ENCODE measurements at regions not wholly inside any gene's neighbourhood (a gene's known extent, or its start where the extent isn't known, plus 50 kb on each side); places are given as distances from the start of the nearest gene placed in this dataset.
"Not testable (repeated sequence)": the region's sequence is repeated elsewhere in the genome, so short reads cannot be mapped to it uniquely, and the experiment has no call there.

GRCh38 chr11:22920939-22921565 lies 60.8 kb upstream of the CCDC179 start:
- no peak for DNase-seq (ENCODE audit: low spot score)

DNA sequence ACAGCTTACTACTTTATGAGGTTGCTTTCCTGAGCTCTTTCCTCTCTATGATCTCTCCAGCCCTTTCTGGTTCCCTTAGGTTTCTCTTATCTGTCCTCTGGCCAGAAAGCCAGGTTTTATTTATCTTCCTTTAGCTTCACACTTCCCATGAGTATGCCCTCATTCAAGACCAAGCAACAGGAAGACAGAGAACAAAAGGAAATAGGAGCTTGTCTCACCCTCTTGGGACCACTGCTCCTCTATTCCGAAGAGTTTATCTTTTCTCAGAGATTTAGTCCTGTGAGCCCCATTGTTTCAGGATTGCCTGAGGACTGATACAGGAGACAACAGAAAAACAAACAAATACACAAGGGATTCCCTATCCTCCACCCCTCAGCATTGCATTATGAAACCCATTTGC lies 62.4 kb upstream of the CCDC179 start:
- no peak for DNase-seq (ENCODE audit: low spot score)

DNA sequence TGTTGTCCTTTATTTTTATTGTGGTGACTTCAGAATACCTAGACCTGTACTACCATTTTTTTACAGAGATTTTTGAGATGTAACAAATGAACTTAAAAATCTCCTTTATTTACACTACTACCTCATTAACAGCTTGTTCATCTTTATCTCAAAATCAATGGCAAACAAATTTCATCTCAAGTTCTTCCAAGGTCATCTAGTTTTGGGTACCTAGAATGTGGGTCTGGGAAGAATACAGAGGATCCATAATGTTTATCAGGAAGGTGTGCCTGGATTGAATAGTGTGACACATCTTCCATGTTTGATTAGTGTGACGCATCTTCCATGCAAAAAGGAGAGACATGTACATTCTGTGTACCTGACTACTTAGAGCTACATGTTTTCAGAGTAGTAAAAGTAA lies 63.3 kb upstream of the CCDC179 start:
- no peak for DNase-seq (ENCODE audit: low spot score)

DNA sequence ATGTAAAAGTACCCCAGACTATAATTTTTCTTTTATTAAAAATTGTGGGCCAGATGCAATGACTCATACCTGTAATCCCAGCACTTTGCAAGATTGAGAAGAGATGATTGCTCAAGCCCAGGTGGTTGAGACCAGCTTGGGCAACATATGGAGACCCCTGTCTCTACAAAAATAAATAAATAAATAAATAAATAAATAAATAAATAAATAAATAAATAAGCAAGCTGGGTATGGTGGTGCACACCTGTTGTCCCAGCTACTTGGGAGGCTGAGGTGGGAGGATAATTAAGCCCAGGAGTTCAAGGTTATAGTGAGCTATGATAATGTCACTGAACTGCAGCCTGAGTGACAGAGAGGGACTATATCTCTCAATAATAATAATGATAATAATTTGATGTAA lies 66.1 kb upstream of the CCDC179 start:
- no peak for DNase-seq (ENCODE audit: low spot score)

DNA sequence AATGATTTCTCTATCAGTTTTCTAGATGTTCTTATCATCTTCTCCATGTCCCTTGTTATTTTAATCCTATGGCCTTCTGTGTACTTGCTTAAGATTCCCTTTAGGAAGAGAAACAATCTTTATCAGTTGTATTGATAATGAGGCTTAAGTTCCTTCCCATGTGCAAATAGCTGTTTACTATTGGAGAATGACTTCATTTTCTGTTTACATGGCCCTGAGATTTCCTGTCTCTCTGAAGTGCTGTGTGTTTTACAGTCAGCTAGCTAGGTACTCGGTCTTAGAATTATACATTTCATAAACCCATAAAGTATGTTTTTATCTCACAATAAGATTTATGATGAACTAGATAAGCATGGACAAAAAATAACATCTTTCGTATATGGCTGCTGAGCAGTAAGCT lies 67.5 kb upstream of the CCDC179 start:
- no peak for DNase-seq (ENCODE audit: low spot score)

- DNase-seq (ENCODE audit: low spot score), result no peak
Observed at GRCh38 chr11:22928207-22928917, 68.1 kb upstream of the CCDC179 start.

DNA sequence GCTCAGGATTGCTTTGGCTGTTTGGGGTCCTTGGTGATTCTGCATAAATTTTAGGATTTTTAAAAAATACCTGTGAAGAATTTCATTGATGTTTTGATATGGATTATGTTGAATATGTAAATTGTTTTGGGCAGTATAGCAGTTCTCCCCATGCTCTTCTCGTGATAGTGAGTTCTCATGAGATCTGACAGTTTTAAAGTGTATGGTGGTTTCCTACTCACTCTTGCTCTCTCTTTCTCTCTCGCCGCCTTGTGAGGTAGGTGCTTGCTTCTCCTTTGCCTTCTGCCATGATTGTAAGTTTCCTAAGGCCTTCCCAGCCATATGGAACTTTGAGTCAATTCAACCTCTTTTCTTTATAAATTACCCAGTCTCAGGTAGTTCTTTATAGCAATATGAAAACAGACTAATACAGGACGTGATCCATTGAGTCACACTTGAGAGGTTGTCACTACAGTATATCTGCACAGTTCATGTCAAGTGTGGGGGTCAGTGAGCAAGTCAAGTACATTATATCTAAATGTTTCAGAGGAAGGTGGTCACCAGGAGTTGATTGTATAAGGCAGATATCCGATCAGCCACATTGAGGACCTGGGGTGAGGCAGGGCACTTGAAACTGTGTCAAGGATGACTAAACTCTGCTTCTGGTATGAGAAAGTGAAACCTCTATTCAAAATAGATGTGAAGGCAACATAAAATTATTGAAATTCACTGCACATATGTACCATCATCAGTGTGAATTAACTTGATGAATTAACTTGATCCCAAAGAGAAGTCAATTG lies 70.7 kb upstream of the CCDC179 start:
- DNase-seq (ENCODE audit: low spot score), result no peak

- DNase-seq (ENCODE audit: low spot score), result no peak
Observed at GRCh38 chr11:22938691-22939090, 78.4 kb upstream of the CCDC179 start.

DNA sequence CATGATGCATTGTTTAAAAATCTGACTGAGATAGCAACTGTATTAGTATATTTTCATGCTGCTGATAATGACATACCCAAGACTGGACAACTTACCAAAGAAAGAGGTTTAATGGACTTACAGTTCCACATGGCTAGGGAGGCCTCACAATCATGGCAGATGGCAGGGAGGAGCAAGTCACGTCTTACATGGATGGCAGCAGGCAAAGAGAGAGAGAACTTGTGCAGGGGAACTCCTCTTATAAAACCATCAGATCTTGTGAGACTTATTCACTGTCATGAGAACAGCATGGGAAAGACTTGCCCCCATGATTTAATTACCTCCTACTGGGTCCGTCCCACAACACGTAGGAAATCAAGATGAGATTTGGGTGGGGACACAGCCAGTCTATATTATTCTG lies 81.3 kb upstream of the CCDC179 start:
- not testable (repeated sequence) for DNase-seq (ENCODE audit: low spot score)

DNA sequence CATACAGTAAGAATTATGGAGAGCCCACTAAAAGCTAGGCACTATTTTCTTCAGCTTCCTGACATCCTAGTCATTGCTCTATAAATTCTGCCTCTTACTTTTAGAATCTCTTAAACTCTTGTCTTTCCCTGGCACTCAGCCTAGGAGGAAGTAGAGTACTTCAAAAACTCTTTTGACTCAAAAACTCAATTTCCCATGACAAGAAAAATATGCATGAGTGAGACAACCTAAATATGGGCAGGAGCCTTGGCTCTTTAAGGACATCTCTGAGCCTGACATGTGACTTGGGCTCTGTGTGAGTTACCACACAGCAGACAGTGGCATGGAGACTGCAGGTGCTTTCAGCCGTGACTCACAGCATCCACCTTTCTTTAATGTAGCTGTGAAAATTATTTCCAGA lies 97.5 kb upstream of the CCDC179 start:
- DNase-seq (ENCODE audit: low spot score), result no peak

DNA sequence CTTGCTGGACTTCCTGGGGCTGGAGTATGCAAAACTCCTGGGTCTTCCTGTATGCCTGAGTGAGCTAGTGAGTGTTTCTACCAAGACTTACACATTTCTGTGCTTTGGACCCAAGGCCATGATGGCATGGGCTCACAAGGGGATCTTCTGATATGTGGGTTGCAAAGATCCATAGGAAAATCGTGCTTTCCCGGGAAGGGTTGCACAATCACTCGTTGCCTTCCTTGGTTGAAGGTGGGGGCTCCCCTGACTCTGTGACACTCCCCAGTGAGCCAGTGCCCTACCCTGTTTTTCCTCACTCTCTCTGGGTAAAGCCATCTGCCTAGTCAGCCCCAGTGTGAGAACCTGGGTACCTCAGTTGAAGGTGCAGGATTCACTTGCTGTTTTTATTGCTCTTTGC lies 114.0 kb upstream of the CCDC179 start:
- DNase-seq (ENCODE audit: low spot score), result no peak

- no peak for DNase-seq (ENCODE audit: low spot score)
Observed at GRCh38 chr11:22976146-22976545, 115.9 kb upstream of the CCDC179 start.

GRCh38 chr11:22982903-22983302 lies 122.6 kb upstream of the CCDC179 start:
- DNase-seq (ENCODE audit: low spot score), result no peak

- no peak for DNase-seq (ENCODE audit: low spot score)
Observed at GRCh38 chr11:22984045-22984444, 123.8 kb upstream of the CCDC179 start.

DNA sequence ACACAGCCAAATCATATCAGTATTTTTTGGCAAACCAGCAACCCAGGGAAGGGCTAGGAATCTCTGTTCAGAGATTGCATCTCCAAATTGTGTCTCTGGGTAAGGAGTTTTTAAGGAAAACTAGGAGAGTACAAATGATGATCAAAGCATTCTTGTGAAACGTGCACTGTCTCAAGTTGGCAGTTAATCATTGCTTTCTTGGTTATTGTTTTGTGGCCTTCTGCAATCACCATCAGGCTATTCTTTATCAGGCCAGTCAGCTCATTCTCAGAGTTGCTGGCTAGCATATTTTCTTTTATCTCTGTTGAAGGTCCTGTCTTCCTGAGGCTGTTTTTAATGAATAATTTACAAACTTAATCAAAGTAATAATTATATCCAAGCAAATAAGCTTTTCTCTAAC lies 129.1 kb upstream of the CCDC179 start:
- DNase-seq (ENCODE audit: low spot score), result no peak

GRCh38 chr11:22991196-22991595 lies 130.9 kb upstream of the CCDC179 start:
- DNase-seq (ENCODE audit: low spot score), result no peak

DNA sequence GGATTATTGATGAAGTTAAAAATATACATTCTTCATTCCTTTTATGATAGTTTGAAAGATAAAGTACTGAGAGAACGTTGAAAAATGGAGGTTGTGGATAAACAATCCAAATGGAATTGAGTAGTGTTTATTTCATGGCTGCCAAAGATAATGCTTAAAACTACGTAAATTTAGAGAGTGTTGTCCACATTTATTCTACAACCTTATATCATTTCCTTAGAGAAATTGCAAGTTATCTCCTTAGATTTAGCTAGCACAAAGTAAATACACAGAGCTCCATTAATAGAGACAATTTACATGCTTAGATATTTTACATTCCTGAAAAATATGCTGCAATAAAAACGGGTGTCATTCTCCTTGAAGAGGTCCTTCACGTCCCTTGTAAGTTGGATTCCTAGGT lies 146.5 kb upstream of the CCDC179 start:
- DNase-seq (ENCODE audit: low spot score), result no peak

- DNase-seq (ENCODE audit: low spot score), result no peak
Observed at GRCh38 chr11:23010790-23011335, 150.6 kb upstream of the CCDC179 start.

DNA sequence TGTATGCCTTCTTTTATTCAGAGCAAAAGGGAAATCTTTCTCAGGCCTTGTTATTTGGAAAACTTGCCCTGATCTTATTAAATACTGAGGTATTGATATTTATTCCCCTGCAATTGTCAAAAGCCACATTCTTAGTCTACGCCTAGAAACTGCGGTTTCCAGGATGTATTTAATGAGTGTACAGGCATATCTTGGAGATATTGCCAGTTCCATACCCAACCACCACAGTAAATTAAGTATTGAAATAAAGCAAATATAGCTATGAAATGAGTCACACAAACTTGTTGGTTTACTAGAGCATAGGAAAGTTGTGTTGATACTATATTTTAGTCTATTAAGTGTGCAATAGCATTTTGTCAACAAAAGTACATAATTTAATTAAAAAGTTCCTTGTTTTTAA lies 152.7 kb upstream of the CCDC179 start:
- no peak for DNase-seq (ENCODE audit: low spot score)

- DNase-seq (ENCODE audit: low spot score), result no peak
Observed at GRCh38 chr11:23013509-23013908, 153.2 kb upstream of the CCDC179 start.

- peak; percentile 2 for DNase-seq (ENCODE audit: low spot score)
Observed at GRCh38 chr11:23021287-23021863, 161.1 kb upstream of the CCDC179 start.

DNA sequence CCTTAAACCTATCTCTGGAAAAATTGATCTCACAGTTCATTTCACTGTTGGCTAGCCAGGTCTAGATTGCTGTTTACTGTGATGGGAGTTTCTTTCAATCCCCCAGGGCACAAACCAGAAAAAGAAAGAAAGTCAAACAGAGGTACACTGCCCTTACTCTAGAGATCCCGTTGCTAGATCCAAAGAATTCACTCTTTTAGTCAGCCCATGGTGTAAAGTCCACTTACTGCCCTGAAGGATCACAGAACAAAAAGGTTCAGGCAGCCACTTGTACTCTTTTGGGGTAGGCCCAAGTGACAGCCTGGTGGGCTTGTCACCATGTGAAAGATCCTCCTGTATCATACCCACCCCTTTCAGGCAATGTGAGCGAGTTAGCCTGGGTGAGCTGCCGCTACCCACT lies 162.6 kb upstream of the CCDC179 start:
- DNase-seq (ENCODE audit: low spot score), result no peak

GRCh38 chr11:23023319-23023718 lies 163.0 kb upstream of the CCDC179 start:
- DNase-seq (ENCODE audit: low spot score), result no peak

Data from hematopoietic multipotent progenitor cell treated with erythropoietin and hydrocortisone succinate and interleukin-3 and kit ligand, for 15 days (in vitro differentiated cells).